ENCODE measurements at regions not wholly inside any gene's neighbourhood (a gene's known extent, or its start where the extent isn't known, plus 50 kb on each side); places are given as distances from the start of the nearest gene placed in this dataset.
A peak's percentile ranks its signal among the peaks of the same experiment; 100 is the strongest.

- peak; percentile 1 for DNase-seq
Observed at GRCh38 chr18:70429847-70430500, 141.1 kb downstream of the SOCS6 start.

GRCh38 chr18:70428439-70428838 is 139.6 kb downstream of the SOCS6 start:
- no peak for DNase-seq

GRCh38 chr18:70426818-70427217 is 138.0 kb downstream of the SOCS6 start:
- DNase-seq = no peak

GRCh38 chr18:70425236-70425635 is 136.4 kb downstream of the SOCS6 start:
- no peak for DNase-seq

- no peak for DNase-seq
Observed at GRCh38 chr18:70423988-70424387, 135.1 kb downstream of the SOCS6 start.

- DNase-seq = no peak
Observed at GRCh38 chr18:70423120-70423519, 134.3 kb downstream of the SOCS6 start.

GRCh38 chr18:70422391-70422965 is 133.6 kb downstream of the SOCS6 start:
- DNase-seq = no peak

GRCh38 chr18:70421471-70422390 is 132.9 kb downstream of the SOCS6 start:
- DNase-seq = peak; percentile 13

- DNase-seq = no peak
Observed at GRCh38 chr18:70420146-70420898, 131.5 kb downstream of the SOCS6 start.

GRCh38 chr18:70419526-70419925 is 130.7 kb downstream of the SOCS6 start:
- no peak for DNase-seq

- DNase-seq = no peak
Observed at GRCh38 chr18:70418546-70419311, 129.9 kb downstream of the SOCS6 start.

- DNase-seq = no peak
Observed at GRCh38 chr18:70417847-70418246, 129.0 kb downstream of the SOCS6 start.

- DNase-seq = no peak
Observed at GRCh38 chr18:70416496-70416895, 127.7 kb downstream of the SOCS6 start.

GRCh38 chr18:70415823-70416488 is 127.1 kb downstream of the SOCS6 start:
- no peak for DNase-seq

GRCh38 chr18:70414315-70414900 is 125.6 kb downstream of the SOCS6 start:
- no peak for DNase-seq

- no peak for DNase-seq
Observed at GRCh38 chr18:70413455-70413854, 124.6 kb downstream of the SOCS6 start.

GRCh38 chr18:70411876-70412435 is 123.1 kb downstream of the SOCS6 start:
- DNase-seq = no peak

- no peak for DNase-seq
Observed at GRCh38 chr18:70411307-70411706, 122.5 kb downstream of the SOCS6 start.

GRCh38 chr18:70405052-70405451 is 116.2 kb downstream of the SOCS6 start:
- no peak for DNase-seq

- DNase-seq = no peak
Observed at GRCh38 chr18:70400476-70400875, 111.6 kb downstream of the SOCS6 start.

GRCh38 chr18:70398076-70398475 is 109.2 kb downstream of the SOCS6 start:
- no peak for DNase-seq

All from CD4-positive, alpha-beta T cell treated with Interleukin-17A for 1 hour (primary cell).